SK-N-SH treated with all-trans-retinoic acid at 6 μM for 48 hours (cell line): ENCODE measurements at regions not wholly inside any gene's neighbourhood (a gene's known extent, or its start where the extent isn't known, plus 50 kb on each side); places are given as distances from the start of the nearest gene placed in this dataset.

Source experiments
- ATAC-seq: fragments of 200-7000 bp; cut with Tn5 transposase; 3 replicates; pipeline ENCODE4 v1.9.1; 2020; ENCODE audit warnings: mild to moderate bottlenecking, moderate library complexity
- ARNTL ChIP-seq: fragments of 450-650 bp; formaldehyde crosslinking; IDR thresholded peaks from 2 replicates; pipeline ENCODE4 v1.5.0; 2020; ENCODE audit warnings: low read depth, mild to moderate bottlenecking, moderate library complexity, borderline replicate concordance
- BACH2 ChIP-seq: fragments of 250-450 bp; sonication (Bioruptor Pico); IDR thresholded peaks from 2 replicates; pipeline ENCODE4 v1.9.0; 2021; ENCODE audit warnings: mild to moderate bottlenecking, borderline replicate concordance
- CREB5 ChIP-seq: fragments of 250-450 bp; sonication (Bioruptor Pico); IDR thresholded peaks from 2 replicates; pipeline ENCODE4 v1.5.1; 2020; ENCODE audit warnings: low read depth, mild to moderate bottlenecking, moderate library complexity
- CSDC2 ChIP-seq: fragments of 250-450 bp; sonication (Bioruptor Pico); IDR thresholded peaks from 2 replicates; pipeline ENCODE4 v1.5.0; 2020; ENCODE audit warnings: mild to moderate bottlenecking, moderate library complexity
- ESRRG ChIP-seq: fragments of 250-450 bp; sonication (Bioruptor Pico); IDR thresholded peaks from 2 replicates; pipeline ENCODE4 v1.6.1; 2021; ENCODE audit warnings: mild to moderate bottlenecking
- GLIS3 ChIP-seq: fragments of 250-450 bp; sonication (Bioruptor Pico); IDR thresholded peaks from 2 replicates; pipeline ENCODE4 v1.5.0; 2020; ENCODE audit warnings: mild to moderate bottlenecking, moderate library complexity
- ISL1 ChIP-seq: fragments of 250-450 bp; sonication (Bioruptor Pico); IDR thresholded peaks from 2 replicates; pipeline ENCODE4 v2.1.2; 2022; ENCODE audit warnings: mild to moderate bottlenecking, moderate library complexity
- OSR1 ChIP-seq: fragments of 250-450 bp; sonication (Bioruptor Pico); IDR thresholded peaks from 2 replicates; pipeline ENCODE4 v1.8.0; 2022; ENCODE audit warnings: moderate library complexity, mild to moderate bottlenecking, inconsistent platforms
- PPARA ChIP-seq: fragments of 250-450 bp; sonication (Bioruptor Pico); IDR thresholded peaks from 2 replicates; pipeline ENCODE4 v1.5.0; 2020; ENCODE audit warnings: mild to moderate bottlenecking, borderline replicate concordance
- RARB ChIP-seq: fragments of 250-450 bp; sonication (Bioruptor Pico); IDR thresholded peaks from 2 replicates; pipeline ENCODE4 v1.8.0; 2021; ENCODE audit warnings: mild to moderate bottlenecking, moderate library complexity
- SNAI2 ChIP-seq: fragments of 250-450 bp; sonication (Bioruptor Pico); IDR thresholded peaks from 2 replicates; pipeline ENCODE4 v1.5.0; 2020; ENCODE audit warnings: mild to moderate bottlenecking, moderate library complexity
- TOX ChIP-seq: fragments of 250-450 bp; sonication (Bioruptor Pico); IDR thresholded peaks from 2 replicates; pipeline ENCODE4 v1.8.0; 2021; ENCODE audit warnings: mild to moderate bottlenecking, moderate library complexity, borderline replicate concordance
- TSHZ2 ChIP-seq: fragments of 250-450 bp; sonication (Bioruptor Pico); IDR thresholded peaks from 2 replicates; pipeline ENCODE4 v1.5.0; 2020; ENCODE audit warnings: mild to moderate bottlenecking, moderate library complexity
- ZC3H10 ChIP-seq: fragments of 250-450 bp; sonication (Bioruptor Pico); IDR thresholded peaks from 2 replicates; pipeline ENCODE4 v1.5.1; 2021; ENCODE audit warnings: mild to moderate bottlenecking, moderate library complexity
- ZFP3 ChIP-seq: fragments of 250-450 bp; sonication (Bioruptor Pico); IDR thresholded peaks from 2 replicates; pipeline ENCODE4 v1.5.0; 2020; ENCODE audit warnings: mild to moderate bottlenecking, moderate library complexity
- ZFP30 ChIP-seq: fragments of 450-650 bp; formaldehyde crosslinking; IDR thresholded peaks from 2 replicates; pipeline ENCODE4 v1.5.0; 2022; ENCODE audit warnings: mild to moderate bottlenecking, moderate library complexity
- ZNF565 ChIP-seq: fragments of 450-650 bp; formaldehyde crosslinking; conservative IDR thresholded peaks from 2 replicates; pipeline ENCODE4 v1.5.0; 2020; ENCODE audit warnings: low read depth, mild to moderate bottlenecking, moderate library complexity
- ZNF70 ChIP-seq: fragments of 450-650 bp; formaldehyde crosslinking; IDR thresholded peaks from 2 replicates; pipeline ENCODE4 v1.5.0; 2020; ENCODE audit warnings: mild to moderate bottlenecking, moderate library complexity
- ZNF8 ChIP-seq: fragments of 450-650 bp; formaldehyde crosslinking; IDR thresholded peaks from 2 replicates; pipeline ENCODE4 v1.5.0; 2020; ENCODE audit warnings: mild to moderate bottlenecking, moderate library complexity
- TF ChIP-seq, protein P1 (sequence below): fragments of 250-450 bp; sonication (Bioruptor Pico); IDR thresholded peaks from 2 replicates; pipeline ENCODE4 v1.5.1; 2021; ENCODE audit warnings: mild to moderate bottlenecking, moderate library complexity
- TF ChIP-seq, protein P2 (sequence below): fragments of 250-450 bp; sonication (Bioruptor Pico); IDR thresholded peaks from 2 replicates; pipeline ENCODE4 v1.8.0; 2020; ENCODE audit warnings: mild to moderate bottlenecking, moderate library complexity, borderline replicate concordance

DNA sequence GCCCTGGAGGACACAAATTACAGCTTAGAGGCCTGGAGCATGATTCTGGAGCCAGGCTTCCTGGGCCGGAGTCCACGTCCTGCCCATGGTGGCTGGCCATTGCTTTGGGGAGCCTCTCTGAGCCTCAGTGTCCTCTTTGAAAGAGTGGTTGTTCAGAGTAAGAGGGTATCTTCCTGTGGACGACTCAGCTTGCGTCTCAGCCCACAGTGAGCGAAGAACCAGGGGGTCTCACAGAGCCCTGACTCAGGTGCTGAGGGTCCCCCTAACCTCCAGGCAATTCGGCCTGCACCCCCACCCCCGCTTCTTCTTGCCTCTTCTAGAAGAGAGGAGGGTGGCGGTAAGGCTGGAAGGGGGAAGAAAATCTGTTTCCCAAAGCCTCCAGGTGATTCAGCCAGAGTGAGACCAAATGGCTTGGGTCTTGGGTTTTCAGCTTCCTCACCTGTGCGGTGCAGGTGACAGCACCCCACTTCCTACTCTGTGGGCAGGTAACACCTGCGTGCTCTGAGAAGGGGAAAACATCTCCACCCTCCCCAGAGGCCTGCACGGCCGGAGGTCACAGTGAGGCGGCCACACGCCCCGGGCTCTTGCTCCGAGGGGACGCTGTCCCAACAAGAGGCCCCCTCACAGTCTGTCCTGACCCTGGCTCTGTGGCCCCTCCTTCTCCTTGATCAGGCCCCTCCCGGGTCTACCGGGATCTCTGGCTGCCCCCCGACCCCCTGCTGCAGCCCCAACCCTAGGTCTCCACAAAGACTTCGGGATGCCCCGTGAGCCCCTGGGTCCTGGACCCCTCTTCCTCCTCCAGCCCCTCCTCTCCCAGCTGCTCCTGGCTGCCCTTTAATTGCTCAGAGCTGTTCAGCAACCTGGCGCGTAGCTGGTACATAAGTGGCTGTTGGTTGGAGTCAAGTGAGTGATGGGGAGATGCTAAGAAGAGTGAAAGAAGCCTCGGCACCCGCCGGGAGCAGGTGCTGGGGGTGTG, 119.2 kb downstream of the METRNL start:
- TF ChIP-seq OSR1 (CRISPR knock-in tag) = no peak
- no peak for ATAC-seq

DNA sequence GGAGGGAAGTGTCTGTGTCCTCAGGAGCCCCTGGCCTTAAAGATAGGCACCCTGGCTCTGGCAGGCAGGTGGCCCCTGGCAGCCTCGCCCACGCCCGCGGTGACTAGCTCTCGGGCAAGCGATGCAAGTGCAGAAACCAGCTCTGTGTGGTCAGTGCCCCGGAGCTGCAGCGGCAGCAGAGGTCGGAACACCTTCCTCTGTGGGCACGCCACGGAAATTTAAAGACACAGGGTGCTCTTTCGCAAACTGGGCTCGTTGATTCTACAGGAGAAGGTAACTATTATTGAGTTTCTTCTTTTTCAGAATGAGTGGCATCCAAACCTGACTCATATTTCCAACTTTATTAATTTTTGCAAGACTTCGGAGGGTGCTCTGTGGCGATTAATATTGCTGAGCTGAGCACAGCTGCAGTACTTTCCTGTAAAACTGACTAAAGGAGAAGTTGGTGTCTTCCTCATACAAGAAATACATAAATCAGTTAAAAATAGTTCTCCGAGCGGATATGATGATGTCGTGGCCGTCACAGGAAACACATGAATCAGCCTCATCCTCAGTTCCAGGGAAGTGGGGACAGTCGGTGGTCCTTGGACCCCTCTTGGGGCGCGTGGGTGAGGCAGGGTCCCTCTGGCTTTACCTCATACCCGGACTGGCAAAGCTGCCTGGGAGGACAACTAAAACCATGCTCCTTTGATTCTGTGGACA, 120.2 kb downstream of the METRNL start:
- no peak for TF ChIP-seq ZFP3 (CRISPR knock-in tag)
- TF ChIP-seq ARNTL (CRISPR knock-in tag) = no peak
- TF ChIP-seq ZFP30 = no peak
- TF ChIP-seq, protein P1, sequence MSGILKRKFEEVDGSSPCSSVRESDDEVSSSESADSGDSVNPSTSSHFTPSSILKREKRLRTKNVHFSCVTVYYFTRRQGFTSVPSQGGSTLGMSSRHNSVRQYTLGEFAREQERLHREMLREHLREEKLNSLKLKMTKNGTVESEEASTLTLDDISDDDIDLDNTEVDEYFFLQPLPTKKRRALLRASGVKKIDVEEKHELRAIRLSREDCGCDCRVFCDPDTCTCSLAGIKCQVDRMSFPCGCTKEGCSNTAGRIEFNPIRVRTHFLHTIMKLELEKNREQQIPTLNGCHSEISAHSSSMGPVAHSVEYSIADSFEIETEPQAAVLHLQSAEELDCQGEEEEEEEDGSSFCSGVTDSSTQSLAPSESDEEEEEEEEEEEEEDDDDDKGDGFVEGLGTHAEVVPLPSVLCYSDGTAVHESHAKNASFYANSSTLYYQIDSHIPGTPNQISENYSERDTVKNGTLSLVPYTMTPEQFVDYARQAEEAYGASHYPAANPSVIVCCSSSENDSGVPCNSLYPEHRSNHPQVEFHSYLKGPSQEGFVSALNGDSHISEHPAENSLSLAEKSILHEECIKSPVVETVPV (CRISPR knock-in tag) = no peak
- no peak for TF ChIP-seq ZC3H10 (CRISPR knock-in tag)
- no peak for TF ChIP-seq SNAI2 (CRISPR knock-in tag)
- no peak for TF ChIP-seq TOX
- ATAC-seq = peak; percentile 45

GRCh38 chr17:83200231-83200699, 120.9 kb downstream of the METRNL start:
- peak; percentile 15 for ATAC-seq
- TF ChIP-seq ISL1 = no peak
- TF ChIP-seq CSDC2 (CRISPR knock-in tag) = no peak
- TF ChIP-seq OSR1 (CRISPR knock-in tag) = no peak

DNA sequence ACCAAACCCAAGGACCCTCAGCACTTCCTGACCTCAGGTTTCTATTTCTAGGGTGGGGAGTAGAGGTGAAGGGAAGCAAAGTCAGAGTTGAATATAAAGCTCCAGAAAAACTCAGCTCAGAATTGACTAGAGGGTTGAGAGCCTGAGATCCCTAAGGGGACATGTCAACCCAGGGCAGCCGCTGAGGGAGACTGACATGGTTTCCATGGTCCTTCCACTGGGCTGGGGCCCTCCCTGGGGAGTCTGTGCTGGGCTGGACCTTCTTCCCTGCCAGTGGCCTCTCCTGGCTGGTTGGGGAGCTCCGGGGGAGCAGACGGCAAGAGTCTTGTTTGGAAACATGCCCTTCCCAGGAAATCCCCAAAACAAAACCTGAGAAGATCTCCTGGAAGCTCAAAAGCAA, 121.3 kb downstream of the METRNL start:
- TF ChIP-seq ESRRG (CRISPR knock-in tag) (no peak), GLIS3 (CRISPR knock-in tag) (no peak), ZNF565 (CRISPR knock-in tag) (no peak), PPARA (CRISPR knock-in tag) (no peak), SNAI2 (CRISPR knock-in tag) (no peak), ZFP3 (CRISPR knock-in tag) (no peak), ZC3H10 (CRISPR knock-in tag) (no peak), CREB5 (CRISPR knock-in tag) (no peak), ISL1 (no peak), ZNF8 (no peak)
- TF ChIP-seq, protein P1 (CRISPR knock-in tag) = no peak
- no peak for ATAC-seq

- no peak for ATAC-seq
- TF ChIP-seq BACH2 (CRISPR knock-in tag) (no peak), SNAI2 (CRISPR knock-in tag) (no peak), ZNF70 (CRISPR knock-in tag) (no peak), TOX (no peak), OSR1 (CRISPR knock-in tag) (no peak), CSDC2 (CRISPR knock-in tag) (no peak), CREB5 (CRISPR knock-in tag) (no peak), RARB (CRISPR knock-in tag) (no peak), PPARA (CRISPR knock-in tag) (no peak), ZNF565 (CRISPR knock-in tag) (no peak), TSHZ2 (CRISPR knock-in tag) (no peak), ZC3H10 (CRISPR knock-in tag) (no peak)
- TF ChIP-seq, protein P2, sequence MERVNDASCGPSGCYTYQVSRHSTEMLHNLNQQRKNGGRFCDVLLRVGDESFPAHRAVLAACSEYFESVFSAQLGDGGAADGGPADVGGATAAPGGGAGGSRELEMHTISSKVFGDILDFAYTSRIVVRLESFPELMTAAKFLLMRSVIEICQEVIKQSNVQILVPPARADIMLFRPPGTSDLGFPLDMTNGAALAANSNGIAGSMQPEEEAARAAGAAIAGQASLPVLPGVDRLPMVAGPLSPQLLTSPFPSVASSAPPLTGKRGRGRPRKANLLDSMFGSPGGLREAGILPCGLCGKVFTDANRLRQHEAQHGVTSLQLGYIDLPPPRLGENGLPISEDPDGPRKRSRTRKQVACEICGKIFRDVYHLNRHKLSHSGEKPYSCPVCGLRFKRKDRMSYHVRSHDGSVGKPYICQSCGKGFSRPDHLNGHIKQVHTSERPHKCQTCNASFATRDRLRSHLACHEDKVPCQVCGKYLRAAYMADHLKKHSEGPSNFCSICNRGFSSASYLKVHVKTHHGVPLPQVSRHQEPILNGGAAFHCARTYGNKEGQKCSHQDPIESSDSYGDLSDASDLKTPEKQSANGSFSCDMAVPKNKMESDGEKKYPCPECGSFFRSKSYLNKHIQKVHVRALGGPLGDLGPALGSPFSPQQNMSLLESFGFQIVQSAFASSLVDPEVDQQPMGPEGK (CRISPR knock-in tag) = no peak
Measured at GRCh38 chr17:83201206-83202001, 122.0 kb downstream of the METRNL start.
